K562 (cell line): ENCODE measurements at regions not wholly inside any gene's neighbourhood (a gene's known extent, or its start where the extent isn't known, plus 50 kb on each side); places are given as distances from the start of the nearest gene placed in this dataset.

ENCODE experiments used
- ATAC-seq: fragments of 200-7000 bp; cut with Tn5 transposase; 3 replicates; pipeline ENCODE4 v1.9.1; 2020; ENCODE audit warnings: moderate library complexity
- BruUV-seq: library from RNA; stranded (reverse); fragments of 400-500 nt; replicated peaks from 2 replicates; lab custom pipeline; 2021; lab: Mats Ljungman, UMichigan
- CTCF ChIA-PET: fragments of 300-600 bp; formaldehyde crosslinking; extraction: SDS; loops from one replicate; lab custom pipeline; 2021; ENCODE audit warnings: low intra/inter-chr PET ratio; lab: Yijun Ruan, JAX
- POLR2A ChIA-PET: fragments of 300-600, 350-650 bp; sonication (Branson Sonifier 250); formaldehyde crosslinking; extraction: SDS; loops from one replicate; lab custom pipeline; 2021; ENCODE audit warnings: antibody characterized with exemption, inconsistent platforms; lab: Yijun Ruan, JAX
- DNase-seq, 4 experiments: peaks; one replicate each; pipeline versions ENCODE4 v3.0.0 to v3.0.0-alpha.2; 2011 to 2018; ENCODE audit warnings: low spot score in 3 of 4, mixed read lengths in 3 of 4; ENCODE audit errors: extremely low read depth in 1 of 4
- FAIRE-seq: peaks from 2 replicates; lab custom pipeline; 2011; peaks lifted over from hg19 to GRCh38; lab: Jason Lieb, UNC
- H2AFZ ChIP-seq: 2 replicates; pipeline ENCODE4 v1.6.0; 2011; ENCODE audit warnings: low read depth, low read length, control low read depth, inconsistent platforms
- H3K27ac ChIP-seq: fragments of 200-600 bp; 3 replicates; pipeline ENCODE4 v1.8.0; 2011; ENCODE audit warnings: low read depth, mild to moderate bottlenecking, control low read depth, inconsistent platforms, low read length, moderate library complexity, mixed read lengths; ENCODE audit errors: extremely low read depth
- H3K27me3 ChIP-seq, 2 experiments: fragments of 300-600 bp in 1 of 2; 2 replicates in 1 of 2; 3 replicates in 1 of 2; pipeline versions ENCODE4 v1.6.0 to v1.8.0; 2011; ENCODE audit warnings: inconsistent platforms in 2 of 2, low read length in 2 of 2, mild to moderate bottlenecking in 1 of 2, mixed read lengths in 1 of 2, moderate library complexity in 1 of 2; ENCODE audit not compliant: control insufficient read depth in 2 of 2, insufficient read depth in 2 of 2
- H3K36me3 ChIP-seq: fragments of 300-600 bp; 3 replicates; pipeline ENCODE4 v1.8.0; 2011; ENCODE audit warnings: mild to moderate bottlenecking, low read length, inconsistent platforms; ENCODE audit not compliant: control insufficient read depth, insufficient read depth
- H3K4me1 ChIP-seq, 2 experiments: fragments of 200-600 bp in 1 of 2; replicated peaks in 1 of 2; 2 replicates in 1 of 2; 3 replicates in 1 of 2; pipeline versions ENCODE4 v1.5.1 to v1.8.0; 2011; ENCODE audit warnings: inconsistent platforms in 2 of 2, low read length in 2 of 2, mild to moderate bottlenecking in 1 of 2, mixed read lengths in 1 of 2, moderate library complexity in 1 of 2; ENCODE audit not compliant: control insufficient read depth in 2 of 2, insufficient read depth in 2 of 2
- H3K4me2 ChIP-seq: 2 replicates; pipeline ENCODE4 v1.6.1; 2011; ENCODE audit warnings: low read length, control low read depth, inconsistent platforms, mixed read lengths; ENCODE audit not compliant: insufficient read depth
- H3K4me3 ChIP-seq: fragments of 200-600 bp; sonication (generic), shearing (Covaris generic); 2 replicates; pipeline ENCODE4 v1.5.1; 2016; ENCODE audit warnings: control low read depth, inconsistent platforms
- H3K79me2 ChIP-seq: fragments of 200-600 bp; 3 replicates; pipeline ENCODE4 v1.8.0; 2011; ENCODE audit warnings: low read length, inconsistent platforms; ENCODE audit not compliant: control insufficient read depth, insufficient read depth
- H3K9ac ChIP-seq, 2 experiments: 2 replicates each; pipeline versions ENCODE4 v1.6.0 to v1.6.1; 2011; ENCODE audit warnings: low read depth in 2 of 2, low read length in 2 of 2, control low read depth in 1 of 2, inconsistent platforms in 1 of 2, mild to moderate bottlenecking in 1 of 2, mixed read lengths in 1 of 2; ENCODE audit not compliant: insufficient read depth in 1 of 2
- H3K9me1 ChIP-seq: one replicate; pipeline ENCODE4 v1.6.0; 2011; ENCODE audit warnings: inconsistent platforms, mild to moderate bottlenecking, low read length, moderate library complexity; ENCODE audit not compliant: control insufficient read depth, insufficient read depth
- H3K9me3 ChIP-seq: replicated peaks from 2 replicates; pipeline ENCODE4 v1.5.1; 2011; ENCODE audit warnings: low read depth, low read length, inconsistent platforms; ENCODE audit not compliant: control insufficient read depth, insufficient read depth
- H4K20me1 ChIP-seq: replicated peaks from 2 replicates; pipeline ENCODE4 v1.6.1; 2011; ENCODE audit warnings: low read length, inconsistent platforms, mixed read lengths; ENCODE audit not compliant: control insufficient read depth, insufficient read depth
- HDGF ChIP-seq: fragments of 450-650 bp; IDR thresholded peaks from 2 replicates; pipeline ENCODE4 v1.6.1; 2016
- MTA3 ChIP-seq: fragments of 450-650 bp; formaldehyde crosslinking; IDR thresholded peaks from 2 replicates; pipeline ENCODE4 v1.6.1; 2017; ENCODE audit warnings: mild to moderate bottlenecking, borderline replicate concordance
- POLR2H ChIP-seq: IDR thresholded peaks from 2 replicates; pipeline ENCODE4 v1.6.1; 2016; ENCODE audit warnings: missing genetic modification characterization, low read depth, mild to moderate bottlenecking, control low read depth, missing compliant biosample characterization, moderate library complexity
- RBM25 ChIP-seq: fragments of 200-400 bp; formaldehyde crosslinking; IDR thresholded peaks from 2 replicates; pipeline ENCODE4 v1.6.1; 2018; ENCODE audit warnings: low read length, low read depth, moderate library complexity; ENCODE audit not compliant: severe bottlenecking
- SAFB2 ChIP-seq: fragments of 200-400 bp; formaldehyde crosslinking; IDR thresholded peaks from 2 replicates; pipeline ENCODE4 v1.6.1; 2018; ENCODE audit warnings: borderline replicate concordance, low read length, low read depth, moderate library complexity; ENCODE audit not compliant: severe bottlenecking
- SMC3 ChIP-seq: conservative IDR thresholded peaks from 2 replicates; pipeline ENCODE4 v1.6.1; 2011; ENCODE audit warnings: low read depth, low read length, improper control_type of control experiment; ENCODE audit not compliant: insufficient read depth
- TCF3 ChIP-seq: sonication (generic); formaldehyde crosslinking; IDR thresholded peaks from 2 replicates; pipeline ENCODE4 v1.4.0; 2020; ENCODE audit warnings: mild to moderate bottlenecking, missing genetic modification reagents
- WGBS: fragments of 100-300 bp; shearing (Covaris generic); methylation state at CpG from one replicate; pipeline ENCODE4 v1.1.6; 2016; ENCODE audit warnings: low coverage, mixed read lengths; ENCODE audit not compliant: insufficient coverage; ENCODE audit errors: missing lambda C conversion rate; 5-methylcytosine and 5-hydroxymethylcytosine counted together
- in situ Hi-C: fragments of 300-500 bp; cut with MboI; formaldehyde crosslinking; loops from 4 replicates; pipeline ENCODE4 v1.15.0; 2018; ENCODE audit warnings: inconsistent platforms, mixed read lengths
- intact Hi-C: fragments of 100-400 bp; cut with micrococcal nuclease; formaldehyde crosslinking; loops from 2 replicates; pipeline ENCODE4 v1.14.2; 2022
- TF ChIP-seq, protein P1 (sequence below), 2 experiments: IDR thresholded peaks in 1 of 2; conservative IDR thresholded peaks in 1 of 2; 2 replicates each; pipeline ENCODE4 v1.6.1; 2016; ENCODE audit warnings: low read depth in 2 of 2, mild to moderate bottlenecking in 1 of 2, missing compliant biosample characterization in 1 of 2, missing genetic modification characterization in 1 of 2, moderate library complexity in 1 of 2

- Histone ChIP-seq H3K4me3 (no peak overlapping the region), H2AFZ (no peak overlapping the region), H3K36me3 (no peaks in the 10 kb centered on the region), H3K27me3 (no peaks in the 10 kb centered on the region), H3K9me3 (no peaks in the 10 kb centered on the region), H3K4me1 (peaks cover 6 to 44% of the 10 kb centered on the region in 2 experiments; a peak in 4 of 5 replicates), H4K20me1 (peaks cover 74% of the 10 kb centered on the region), H3K79me2 (no peaks in the 10 kb centered on the region), H3K9ac (no peak overlapping the region), H3K4me2 (no peak overlapping the region), H3K27ac (no peak overlapping the region), H3K9me1 (no peaks in the 10 kb centered on the region)
- ChIA-PET POLR2A (interaction anchor here (0.5 to 1.5 kb wide), 5 partner anchors 12 to 1402 kb away, joined by 3 to 7 read pairs (median 4); no protein-coding TSS in a partner anchor), CTCF (no interaction called here)
- no TSS peak for BruUV-seq
- in situ Hi-C loops (no loop called here), intact Hi-C loops (no loop called here)
- WGBS = 57% methylated on average over 9 of the region's 10 CpGs
- FAIRE-seq (no peak), ATAC-seq (no peak), DNase-seq (no peak)
- TF ChIP-seq SMC3 (no peak), RBM25 (peak; percentile 51), SAFB2 (no peak)
Measured at GRCh38 chr16:85267414-85267945, 155.2 kb upstream of the CIBAR2 start.

GRCh38 chr16:85269165-85269564, 156.9 kb upstream of the CIBAR2 start:
- intact Hi-C loops = no loop called here
- DNase-seq (no peak), ATAC-seq (no peak), FAIRE-seq (no peak)
- Histone ChIP-seq H3K4me3 (no peak overlapping the region), H3K4me2 (no peak overlapping the region), H3K4me1 (peaks cover 0 to 38% of the 10 kb centered on the region in 2 experiments; a peak in 2 of 5 replicates), H3K79me2 (no peaks in the 10 kb centered on the region), H3K9me3 (no peaks in the 10 kb centered on the region), H3K9me1 (no peaks in the 10 kb centered on the region), H3K36me3 (no peaks in the 10 kb centered on the region), H3K27me3 (no peaks in the 10 kb centered on the region), H4K20me1 (peaks cover 64% of the 10 kb centered on the region), H3K27ac (no peak overlapping the region), H3K9ac (no peak overlapping the region), H2AFZ (no peak overlapping the region)
- BruUV-seq = no TSS peak
- CTCF ChIA-PET = no interaction called here
- in situ Hi-C loops = no loop called here
- WGBS = 48% methylated on average over 3 of the region's 9 CpGs
- POLR2A ChIA-PET = no interaction called here
- TF ChIP-seq TCF3 (CRISPR knock-in tag) (no peak), MTA3 (no peak), HDGF (no peak), POLR2H (tag) (no peak)
- TF ChIP-seq, protein P1, sequence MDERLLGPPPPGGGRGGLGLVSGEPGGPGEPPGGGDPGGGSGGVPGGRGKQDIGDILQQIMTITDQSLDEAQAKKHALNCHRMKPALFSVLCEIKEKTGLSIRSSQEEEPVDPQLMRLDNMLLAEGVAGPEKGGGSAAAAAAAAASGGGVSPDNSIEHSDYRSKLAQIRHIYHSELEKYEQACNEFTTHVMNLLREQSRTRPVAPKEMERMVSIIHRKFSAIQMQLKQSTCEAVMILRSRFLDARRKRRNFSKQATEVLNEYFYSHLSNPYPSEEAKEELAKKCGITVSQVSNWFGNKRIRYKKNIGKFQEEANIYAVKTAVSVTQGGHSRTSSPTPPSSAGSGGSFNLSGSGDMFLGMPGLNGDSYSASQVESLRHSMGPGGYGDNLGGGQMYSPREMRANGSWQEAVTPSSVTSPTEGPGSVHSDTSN (CRISPR knock-in tag; IDR thresholded peaks at IDR 0.05; ENCODE audit: low read depth) = no peak
- TF ChIP-seq, protein P1 (tag; conservative IDR thresholded peaks at IDR 0.05; ENCODE audit: low read depth) = no peak
